Astrocyte (in vitro differentiated cells and primary cell): ENCODE measurements at regions not wholly inside any gene's neighbourhood (a gene's known extent, or its start where the extent isn't known, plus 50 kb on each side); places are given as distances from the start of the nearest gene placed in this dataset.

ENCODE experiments used
- DNase-seq: peaks from one replicate; pipeline ENCODE4 v3.0.0-alpha.2; 2010; ENCODE audit warnings: low read depth
- FAIRE-seq: peaks from 2 replicates; lab custom pipeline; 2011; peaks lifted over from hg19 to GRCh38; lab: Jason Lieb, UNC
- H2AFZ ChIP-seq: 2 replicates; pipeline ENCODE4 v1.6.0; 2012; ENCODE audit warnings: low read depth, low read length, inconsistent platforms
- H3K27ac ChIP-seq: 2 replicates; pipeline ENCODE4 v1.5.1; 2011; ENCODE audit warnings: low read depth, low read length, inconsistent platforms
- H3K27me3 ChIP-seq: 2 replicates; pipeline ENCODE4 v1.6.0; 2011; ENCODE audit warnings: low read length, inconsistent platforms; ENCODE audit not compliant: insufficient read depth
- H3K36me3 ChIP-seq: 2 replicates; pipeline ENCODE4 v1.5.1; 2011; ENCODE audit warnings: low read length, inconsistent platforms; ENCODE audit not compliant: insufficient read depth
- H3K4me1 ChIP-seq: 2 replicates; pipeline ENCODE4 v1.5.1; 2011; ENCODE audit warnings: low read length, inconsistent platforms; ENCODE audit not compliant: insufficient read depth
- H3K4me2 ChIP-seq: 2 replicates; pipeline ENCODE4 v1.6.0; 2012; ENCODE audit warnings: low read length, inconsistent platforms
- H3K4me3 ChIP-seq: 2 replicates; pipeline ENCODE4 v1.5.1; 2011; ENCODE audit warnings: low read depth, mild to moderate bottlenecking, low read length, inconsistent platforms; ENCODE audit not compliant: insufficient read depth
- H3K79me2 ChIP-seq: 2 replicates; pipeline ENCODE4 v1.6.0; 2012; ENCODE audit warnings: mild to moderate bottlenecking, low read length, inconsistent platforms; ENCODE audit not compliant: insufficient read depth
- H3K9ac ChIP-seq: 2 replicates; pipeline ENCODE4 v1.6.0; 2012; ENCODE audit warnings: mild to moderate bottlenecking, low read length, inconsistent platforms
- H3K9me3 ChIP-seq: 2 replicates; pipeline ENCODE4 v1.5.1; 2012; ENCODE audit warnings: low read depth, mild to moderate bottlenecking, low read length, inconsistent platforms; ENCODE audit not compliant: insufficient read depth
- H4K20me1 ChIP-seq: 2 replicates; pipeline ENCODE4 v1.6.0; 2012; ENCODE audit warnings: low read length, inconsistent platforms; ENCODE audit not compliant: insufficient read depth
- H3K27ac Mint-ChIP-seq: one replicate; pipeline ENCODE4 v1.8.0; 2021; ENCODE audit warnings: mild to moderate bottlenecking, mixed read lengths; ENCODE audit not compliant: unreplicated experiment
- H3K27me3 Mint-ChIP-seq: one replicate; pipeline ENCODE4 v1.8.0; 2021; ENCODE audit warnings: low read depth, mixed read lengths; ENCODE audit not compliant: unreplicated experiment
- H3K36me3 Mint-ChIP-seq: one replicate; pipeline ENCODE4 v1.8.0; 2021; ENCODE audit warnings: low read depth, mixed read lengths; ENCODE audit not compliant: unreplicated experiment
- H3K4me1 Mint-ChIP-seq: one replicate; pipeline ENCODE4 v1.8.0; 2021; ENCODE audit warnings: low read depth, mixed read lengths; ENCODE audit not compliant: unreplicated experiment
- H3K4me3 Mint-ChIP-seq: one replicate; pipeline ENCODE4 v1.8.0; 2021; ENCODE audit warnings: mild to moderate bottlenecking, moderate library complexity, mixed read lengths; ENCODE audit not compliant: unreplicated experiment
- H3K9me3 Mint-ChIP-seq: one replicate; pipeline ENCODE4 v1.8.0; 2021; ENCODE audit warnings: mild to moderate bottlenecking, mixed read lengths; ENCODE audit not compliant: unreplicated experiment
- EZH2 ChIP-seq: IDR thresholded peaks from 2 replicates; pipeline ENCODE4 v1.6.1; 2012; ENCODE audit warnings: mild to moderate bottlenecking, low read length, inconsistent platforms; ENCODE audit not compliant: insufficient read depth
- TF ChIP-seq, protein P1 (sequence below): IDR thresholded peaks from 2 replicates; pipeline ENCODE4 v1.5.1; 2011; ENCODE audit warnings: low read depth, mild to moderate bottlenecking, inconsistent platforms, low read length, moderate library complexity; ENCODE audit not compliant: insufficient read depth

- TF ChIP-seq EZH2: no peak
- TF ChIP-seq, protein P1, sequence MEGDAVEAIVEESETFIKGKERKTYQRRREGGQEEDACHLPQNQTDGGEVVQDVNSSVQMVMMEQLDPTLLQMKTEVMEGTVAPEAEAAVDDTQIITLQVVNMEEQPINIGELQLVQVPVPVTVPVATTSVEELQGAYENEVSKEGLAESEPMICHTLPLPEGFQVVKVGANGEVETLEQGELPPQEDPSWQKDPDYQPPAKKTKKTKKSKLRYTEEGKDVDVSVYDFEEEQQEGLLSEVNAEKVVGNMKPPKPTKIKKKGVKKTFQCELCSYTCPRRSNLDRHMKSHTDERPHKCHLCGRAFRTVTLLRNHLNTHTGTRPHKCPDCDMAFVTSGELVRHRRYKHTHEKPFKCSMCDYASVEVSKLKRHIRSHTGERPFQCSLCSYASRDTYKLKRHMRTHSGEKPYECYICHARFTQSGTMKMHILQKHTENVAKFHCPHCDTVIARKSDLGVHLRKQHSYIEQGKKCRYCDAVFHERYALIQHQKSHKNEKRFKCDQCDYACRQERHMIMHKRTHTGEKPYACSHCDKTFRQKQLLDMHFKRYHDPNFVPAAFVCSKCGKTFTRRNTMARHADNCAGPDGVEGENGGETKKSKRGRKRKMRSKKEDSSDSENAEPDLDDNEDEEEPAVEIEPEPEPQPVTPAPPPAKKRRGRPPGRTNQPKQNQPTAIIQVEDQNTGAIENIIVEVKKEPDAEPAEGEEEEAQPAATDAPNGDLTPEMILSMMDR: no peak
- DNase-seq: no peak
- Histone ChIP-seq H3K27ac (no peak overlapping the region), H3K79me2 (no peaks in the 10 kb centered on the region), H3K4me2 (no peak overlapping the region), H4K20me1 (no peaks in the 10 kb centered on the region), H3K9ac (no peak overlapping the region), H3K4me3 (no peak overlapping the region), H3K36me3 (no peaks in the 10 kb centered on the region), H3K4me1 (no peaks in the 10 kb centered on the region), H2AFZ (no peak overlapping the region), H3K9me3 (no peaks in the 10 kb centered on the region), H3K27me3 (peaks cover 2% of the 10 kb centered on the region)
- H3K4me3 Mint-ChIP-seq: no peak overlapping the region
- peaks cover 1% of the 10 kb centered on the region for H3K4me1 Mint-ChIP-seq
- H3K27ac Mint-ChIP-seq: no peak overlapping the region
- H3K9me3 Mint-ChIP-seq: peaks cover 2% of the 10 kb centered on the region
- no peak for FAIRE-seq
- H3K27me3 Mint-ChIP-seq: peaks cover 33% of the 10 kb centered on the region
- H3K36me3 Mint-ChIP-seq: no peaks in the 10 kb centered on the region
Measured at GRCh38 chr6:1250489-1251197, 61.3 kb upstream of the FOXQ1 start.

GRCh38 chr6:1247894-1248293 is 64.0 kb upstream of the FOXQ1 start:
- H3K4me3 Mint-ChIP-seq: no peak overlapping the region
- peaks cover 2% of the 10 kb centered on the region for H3K27me3 ChIP-seq
- H3K27ac ChIP-seq: no peak overlapping the region
- no peaks in the 10 kb centered on the region for H3K4me1 Mint-ChIP-seq
- no peak overlapping the region for H3K4me3 ChIP-seq
- H3K27me3 Mint-ChIP-seq: peaks cover 32% of the 10 kb centered on the region
- no peaks in the 10 kb centered on the region for H4K20me1 ChIP-seq
- no peak overlapping the region for H3K27ac Mint-ChIP-seq
- H3K36me3 ChIP-seq: no peaks in the 10 kb centered on the region
- H3K9me3 ChIP-seq: no peaks in the 10 kb centered on the region
- no peak for TF ChIP-seq EZH2
- TF ChIP-seq, protein P1: no peak
- FAIRE-seq: no peak
- H3K36me3 Mint-ChIP-seq: no peaks in the 10 kb centered on the region
- no peak overlapping the region for H3K9ac ChIP-seq
- H2AFZ ChIP-seq: no peak overlapping the region
- H3K4me1 ChIP-seq: no peaks in the 10 kb centered on the region
- DNase-seq: no peak
- H3K4me2 ChIP-seq: no peak overlapping the region
- H3K79me2 ChIP-seq: no peaks in the 10 kb centered on the region
- peaks cover 2% of the 10 kb centered on the region for H3K9me3 Mint-ChIP-seq

GRCh38 chr6:1247056-1247455 is 64.8 kb upstream of the FOXQ1 start:
- Mint-ChIP-seq H3K4me3 (no peak overlapping the region), H3K36me3 (no peaks in the 10 kb centered on the region), H3K27me3 (peaks cover 32% of the 10 kb centered on the region), H3K27ac (no peak overlapping the region), H3K4me1 (peaks cover 6% of the 10 kb centered on the region), H3K9me3 (peaks cover 2% of the 10 kb centered on the region)
- Histone ChIP-seq H3K4me2 (no peak overlapping the region), H3K4me1 (no peaks in the 10 kb centered on the region), H3K9me3 (no peaks in the 10 kb centered on the region), H3K4me3 (no peak overlapping the region), H3K27ac (no peak overlapping the region), H3K27me3 (peaks cover 2% of the 10 kb centered on the region), H3K36me3 (no peaks in the 10 kb centered on the region), H2AFZ (no peak overlapping the region), H4K20me1 (no peaks in the 10 kb centered on the region), H3K9ac (no peak overlapping the region), H3K79me2 (no peaks in the 10 kb centered on the region)
- TF ChIP-seq, protein P1: no peak
- no peak for TF ChIP-seq EZH2
- FAIRE-seq: no peak
- DNase-seq: no peak
